B cell (primary cell): ENCODE measurements at regions not wholly inside any gene's neighbourhood (a gene's known extent, or its start where the extent isn't known, plus 50 kb on each side); places are given as distances from the start of the nearest gene placed in this dataset.
"Not testable (repeated sequence)": the region's sequence is repeated elsewhere in the genome, so short reads cannot be mapped to it uniquely, and the experiment has no call there.

Experiments
- ATAC-seq: fragments of 200-7000 bp; cut with Tn5 transposase; one replicate; pipeline ENCODE4 v1.10.0; 2021; ENCODE audit warnings: low read depth, mild to moderate bottlenecking, moderate number of reproducible peaks, moderate library complexity
- CTCF ChIA-PET: fragments of 350-600 bp; sonication (Branson Sonifier 250); formaldehyde crosslinking; loops from one replicate; lab custom pipeline; 2021; ENCODE audit warnings: antibody characterized with exemption, inconsistent platforms; lab: Charles Lee
- POLR2A ChIA-PET: fragments of 350-600 bp; sonication (Branson Sonifier 250); formaldehyde crosslinking; loops from one replicate; lab custom pipeline; 2021; ENCODE audit warnings: antibody characterized with exemption; lab: Charles Lee
- DNase-seq: peaks from one replicate; pipeline ENCODE4 v3.0.0; 2013
- H2AFZ ChIP-seq: 2 replicates; pipeline ENCODE4 v1.6.1; 2012; ENCODE audit warnings: mild to moderate bottlenecking, low read depth, low read length; ENCODE audit not compliant: insufficient read depth, poor library complexity, severe bottlenecking
- H3K27ac ChIP-seq, 2 donors: 1 replicate in 1 of 2; 2 replicates in 1 of 2; pipeline ENCODE4 v1.5.1; 2012 to 2013; ENCODE audit warnings: low read length in 2 of 2, mild to moderate bottlenecking in 2 of 2, moderate library complexity in 1 of 2
- H3K27me3 ChIP-seq, 4 experiments: fragments of 200-600 bp in 1 of 4; sonication (generic) in 1 of 4; replicated peaks in 1 of 4; 1 replicate in 2 of 4; 2 replicates in 2 of 4; pipeline versions ENCODE4 v1.6.1 to v1.7.0; 2013 to 2016; ENCODE audit warnings: low read length in 3 of 4, mild to moderate bottlenecking in 2 of 4, mixed read lengths in 1 of 4, moderate library complexity in 1 of 4; ENCODE audit not compliant: insufficient read depth in 4 of 4, control insufficient read depth in 3 of 4; ENCODE audit errors: control extremely low read depth in 1 of 4
- H3K36me3 ChIP-seq, 2 experiments: replicated peaks in 1 of 2; 1 replicate in 1 of 2; 2 replicates in 1 of 2; pipeline versions ENCODE4 v1.6.1 to v1.7.1; 2013; ENCODE audit warnings: low read length in 1 of 2; ENCODE audit not compliant: insufficient read depth in 2 of 2, control insufficient read depth in 1 of 2; ENCODE audit errors: control extremely low read depth in 1 of 2, extremely low read depth in 1 of 2
- H3K4me1 ChIP-seq, 2 donors: fragments of 200-600 bp in 1 of 2; sonication (generic) in 1 of 2; 1 replicate in 1 of 2; 2 replicates in 1 of 2; pipeline versions ENCODE4 v1.5.1 to v1.6.1; 2013 to 2017; ENCODE audit warnings: low read length in 2 of 2; ENCODE audit not compliant: control insufficient read depth in 2 of 2, insufficient read depth in 2 of 2
- H3K4me2 ChIP-seq: replicated peaks from 2 replicates; pipeline ENCODE3; 2012; ENCODE audit warnings: mild to moderate bottlenecking, low read depth, low read length; ENCODE audit not compliant: poor library complexity, severe bottlenecking
- H3K4me3 ChIP-seq, 5 experiments: fragments of 200-600 bp in 1 of 5; sonication (generic) in 1 of 5; 1 replicate in 3 of 5; 2 replicates in 2 of 5; pipeline versions ENCODE4 v1.5.1 to v1.7.0; 2011 to 2016; ENCODE audit warnings: low read length in 4 of 5, mild to moderate bottlenecking in 4 of 5, low read depth in 2 of 5, control low read depth in 1 of 5, moderate library complexity in 1 of 5; ENCODE audit not compliant: insufficient read depth in 1 of 5; ENCODE audit errors: control extremely low read depth in 1 of 5, extremely low read depth in 1 of 5
- H3K79me2 ChIP-seq: fragments of 200-600 bp; sonication (generic); one replicate; pipeline ENCODE4 v1.6.0; 2016; ENCODE audit warnings: low read length; ENCODE audit not compliant: control insufficient read depth, insufficient read depth
- H3K9ac ChIP-seq: fragments of 200-600 bp; sonication (generic); 2 replicates; pipeline ENCODE4 v1.6.1; 2017; ENCODE audit warnings: mild to moderate bottlenecking, low read length, moderate library complexity
- H3K9me3 ChIP-seq, 3 donors: one replicate each; pipeline versions ENCODE4 v1.6.1 to v1.7.1; 2013; ENCODE audit warnings: low read length in 2 of 3; ENCODE audit not compliant: control insufficient read depth in 2 of 3, insufficient read depth in 1 of 3; ENCODE audit errors: control extremely low read depth in 1 of 3
- H4K20me1 ChIP-seq: 2 replicates; pipeline ENCODE4 v1.6.0; 2012; ENCODE audit warnings: mild to moderate bottlenecking, low read length; ENCODE audit not compliant: insufficient read depth, control insufficient read depth, poor library complexity, severe bottlenecking
- H3K27ac Mint-ChIP-seq: one replicate; pipeline ENCODE4 v1.8.0; 2021; ENCODE audit warnings: mixed read lengths
- H3K27me3 Mint-ChIP-seq: one replicate; pipeline ENCODE4 v1.8.0; 2021; ENCODE audit warnings: mixed read lengths
- H3K4me1 Mint-ChIP-seq: one replicate; pipeline ENCODE4 v1.8.0; 2021; ENCODE audit warnings: mixed read lengths
- H3K4me3 Mint-ChIP-seq: one replicate; pipeline ENCODE4 v1.8.0; 2021; ENCODE audit warnings: mixed read lengths
- H3K9me3 Mint-ChIP-seq: one replicate; pipeline ENCODE4 v1.8.0; 2022; ENCODE audit warnings: mixed read lengths; ENCODE audit not compliant: insufficient read depth
- CTCF ChIP-seq: fragments of 200-600 bp; IDR thresholded peaks from one replicate; pipeline ENCODE4 v1.8.0; 2022; ENCODE audit warnings: antibody characterized with exemption, mild to moderate bottlenecking
- EZH2 ChIP-seq: IDR thresholded peaks from 2 replicates; pipeline ENCODE4 v1.6.1; 2012; ENCODE audit warnings: borderline replicate concordance, low read depth, mild to moderate bottlenecking, moderate library complexity, low read length; ENCODE audit not compliant: insufficient read depth, poor library complexity, severe bottlenecking
- WGBS: methylation state at CpG from one replicate; pipeline ENCODE4 v1.1.5; 2013; ENCODE audit warnings: missing lambda C conversion rate; ENCODE audit not compliant: insufficient coverage; 5-methylcytosine and 5-hydroxymethylcytosine counted together
- intact Hi-C: fragments of 100-400 bp; cut with micrococcal nuclease; formaldehyde crosslinking; loops from one replicate; pipeline ENCODE4 v1.10.0; 2022

GRCh38 chrX:63417649-63418048 lies 66.5 kb upstream of the SPIN4 start:
- no CpG with 5 or more reads among the region's 4 CpGs for WGBS
- no peaks in the 10 kb centered on the region for H3K36me3 ChIP-seq
- no peak overlapping the region for H3K27ac ChIP-seq
- H3K27me3 ChIP-seq, result no peaks in the 10 kb centered on the region
- DNase-seq, result no peak
- H3K9me3 Mint-ChIP-seq, result peaks cover 3% of the 10 kb centered on the region
- no peaks in the 10 kb centered on the region for H3K4me1 Mint-ChIP-seq
- H4K20me1 ChIP-seq, result no peaks in the 10 kb centered on the region
- peaks cover 0 to 3% (median 0%) of the 10 kb centered on the region in 3 donors for H3K9me3 ChIP-seq
- TF ChIP-seq CTCF (no peak), EZH2 (no peak)
- no peak overlapping the region for H3K4me2 ChIP-seq
- H3K4me1 ChIP-seq, result no peaks in the 10 kb centered on the region
- H3K4me3 Mint-ChIP-seq, result no peak overlapping the region
- no peak for ATAC-seq
- no peak overlapping the region for H3K4me3 ChIP-seq
- CTCF ChIA-PET, result no interaction called here
- H3K27ac Mint-ChIP-seq, result no peak overlapping the region
- POLR2A ChIA-PET, result no interaction called here
- H3K27me3 Mint-ChIP-seq, result no peaks in the 10 kb centered on the region
- H2AFZ ChIP-seq, result no peak overlapping the region
- intact Hi-C loops, result no loop called here
- H3K9ac ChIP-seq, result no peak overlapping the region
- H3K79me2 ChIP-seq, result no peaks in the 10 kb centered on the region

GRCh38 chrX:63409934-63410333 lies 58.8 kb upstream of the SPIN4 start:
- H3K27me3 ChIP-seq, H3K79me2 ChIP-seq, POLR2A ChIA-PET, H3K27me3 Mint-ChIP-seq, H3K9me3 ChIP-seq, H3K4me3 Mint-ChIP-seq, H3K4me2 ChIP-seq, H3K36me3 ChIP-seq, H4K20me1 ChIP-seq, H2AFZ ChIP-seq, DNase-seq, H3K4me3 ChIP-seq, H3K9ac ChIP-seq, CTCF ChIA-PET, H3K9me3 Mint-ChIP-seq, H3K4me1 Mint-ChIP-seq, intact Hi-C loops, H3K27ac ChIP-seq, H3K27ac Mint-ChIP-seq, ATAC-seq, H3K4me1 ChIP-seq: not testable (repeated sequence)
- WGBS, result 83% methylated on average over 2 of the region's 7 CpGs
